Effector CD8-positive, alpha-beta T cell (primary cell): ENCODE measurements at regions not wholly inside any gene's neighbourhood (a gene's known extent, or its start where the extent isn't known, plus 50 kb on each side); places are given as distances from the start of the nearest gene placed in this dataset.
"Not testable (repeated sequence)": the region's sequence is repeated elsewhere in the genome, so short reads cannot be mapped to it uniquely, and the experiment has no call there.

ENCODE experiments used
- DNase-seq: peaks from one replicate; lab custom pipeline; 2025; lab: John Stamatoyannopoulos, UW

DNA sequence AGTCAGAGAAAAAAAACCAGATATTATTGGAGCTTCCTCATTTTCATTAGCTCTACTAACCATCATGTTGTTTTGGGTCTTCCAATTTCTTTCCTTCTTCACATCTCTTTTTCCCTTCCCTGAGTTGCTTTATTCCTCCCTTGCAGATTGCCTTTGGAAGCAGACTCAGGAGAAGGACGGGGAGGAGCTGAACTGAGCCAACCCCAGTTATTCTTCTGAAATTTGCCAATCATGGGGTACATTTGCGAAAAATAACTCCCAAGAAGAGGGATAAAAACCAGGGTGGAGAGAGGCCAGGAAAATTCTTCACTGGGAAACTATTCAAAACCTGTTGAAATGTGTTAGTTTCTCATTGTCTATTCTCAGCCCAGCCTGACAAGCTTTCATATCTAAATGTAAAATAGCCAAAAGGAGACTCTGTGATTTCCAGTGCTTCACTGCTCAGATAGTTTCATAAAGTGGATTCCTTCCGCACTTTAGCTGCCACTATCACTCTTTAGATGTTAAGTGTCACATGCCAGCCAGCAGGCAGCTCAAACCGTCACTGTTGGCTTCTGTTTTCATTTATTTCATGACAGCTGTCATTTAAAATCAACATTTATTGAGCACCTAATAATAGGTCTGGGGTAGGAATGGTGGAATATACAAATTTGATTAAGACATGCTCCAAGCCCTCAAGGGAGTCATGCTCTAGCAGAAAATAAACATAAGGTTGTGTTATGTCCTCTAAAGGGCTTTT, 204.5 kb downstream of the SREK1 start:
- DNase-seq, result no peak

DNA sequence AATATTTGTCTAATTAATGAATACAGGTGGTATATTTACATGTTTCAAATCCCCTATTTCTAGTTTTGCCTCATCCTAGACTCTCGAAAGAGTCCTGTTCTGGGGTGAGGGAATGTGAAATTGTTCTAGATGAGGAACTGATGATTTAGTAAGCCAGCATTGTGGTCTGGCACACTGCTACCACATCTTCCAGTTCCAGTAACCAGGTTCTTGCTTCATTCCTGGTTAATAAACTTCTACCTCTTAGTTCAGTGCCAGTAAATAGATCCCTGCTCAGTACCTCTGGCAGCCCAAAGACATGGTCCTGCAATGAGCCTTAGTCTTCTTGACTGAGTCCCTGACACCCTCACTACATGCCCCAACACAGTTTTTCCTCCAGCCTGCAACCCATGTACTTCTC, 207.7 kb downstream of the SREK1 start:
- DNase-seq, result no peak

DNA sequence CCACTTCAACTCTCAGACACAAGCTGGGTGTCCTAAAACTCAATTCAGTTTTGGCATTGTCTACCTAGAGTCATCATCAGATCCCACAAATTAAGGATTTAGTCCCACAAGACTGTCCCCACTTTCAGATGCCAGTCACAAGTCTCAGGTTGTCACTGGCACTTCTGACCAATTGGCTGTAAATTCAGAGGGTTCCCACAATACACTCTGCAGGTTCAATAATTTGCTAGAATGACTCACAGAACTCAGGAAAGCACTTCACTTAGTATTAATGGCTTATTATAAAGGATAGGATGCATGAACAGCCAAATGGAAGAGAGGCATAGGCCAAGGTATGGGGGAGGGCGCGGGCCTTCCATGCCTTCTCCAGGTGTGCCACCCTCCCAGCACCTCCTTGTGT, 209.1 kb downstream of the SREK1 start:
- DNase-seq, result no peak

DNA sequence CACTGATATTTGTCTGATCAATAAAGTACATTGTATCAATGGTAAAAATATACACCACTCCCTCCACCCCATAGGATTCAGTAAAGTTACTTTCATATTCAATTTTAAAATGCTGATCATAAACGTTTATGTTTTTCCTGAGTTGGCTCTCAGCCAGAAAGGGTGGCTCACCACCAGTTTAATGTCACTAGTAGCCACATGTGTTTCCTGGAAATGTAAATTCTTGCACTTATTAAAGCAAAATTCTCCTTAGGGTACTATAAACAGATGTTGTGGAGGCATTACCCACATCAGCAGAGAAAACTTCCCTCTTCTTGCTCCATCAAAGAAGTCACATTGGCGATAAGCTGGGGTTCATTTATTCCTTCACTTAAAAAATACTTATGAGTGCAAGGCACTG, 210.3 kb downstream of the SREK1 start:
- DNase-seq, result no peak

DNA sequence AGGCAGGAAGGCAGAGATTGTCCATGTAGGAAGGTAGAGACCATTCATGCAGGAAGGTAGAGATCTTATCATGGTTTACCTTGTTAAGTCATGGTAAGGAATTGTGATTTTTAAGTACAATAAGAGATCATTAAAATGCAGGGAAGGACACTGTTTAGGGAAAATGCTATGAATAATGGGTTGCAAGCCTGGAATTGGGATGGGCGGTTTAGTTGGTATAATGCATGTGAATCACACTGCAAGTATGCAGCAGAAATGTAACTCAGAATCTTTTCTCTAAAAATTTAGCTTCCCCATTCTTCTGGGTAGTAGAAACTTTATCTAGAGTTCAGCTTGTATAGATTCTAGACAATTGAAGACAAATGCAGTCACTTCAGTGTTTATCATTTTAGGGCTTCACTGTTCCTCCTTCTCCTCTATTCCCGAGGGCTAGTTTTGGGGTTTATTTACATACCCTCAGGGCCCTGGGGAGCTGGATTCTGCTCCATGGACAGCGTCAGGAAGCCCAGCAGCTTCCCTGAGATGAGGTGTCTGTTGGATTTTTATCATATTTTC, 212.0 kb downstream of the SREK1 start:
- no peak for DNase-seq

DNA sequence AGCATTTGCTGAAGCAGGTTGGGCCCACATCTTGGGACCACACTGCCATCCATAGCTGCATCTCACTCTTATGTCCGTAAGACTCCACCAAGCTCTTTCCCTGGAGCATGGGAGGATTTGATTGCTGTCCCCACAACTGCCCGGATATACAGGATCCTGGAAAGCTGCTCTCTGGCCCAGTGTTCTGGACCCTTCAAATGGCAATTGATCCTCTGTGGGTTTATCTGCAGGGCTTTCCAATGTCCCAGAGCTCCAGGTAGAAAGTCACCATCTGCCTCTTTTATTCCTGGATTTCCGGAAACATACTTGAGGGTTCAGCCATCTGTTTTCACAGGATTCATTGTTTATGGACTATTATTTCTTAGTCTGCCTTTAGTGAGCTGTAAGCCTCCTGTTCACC, 214.6 kb downstream of the SREK1 start:
- DNase-seq, result no peak

DNA sequence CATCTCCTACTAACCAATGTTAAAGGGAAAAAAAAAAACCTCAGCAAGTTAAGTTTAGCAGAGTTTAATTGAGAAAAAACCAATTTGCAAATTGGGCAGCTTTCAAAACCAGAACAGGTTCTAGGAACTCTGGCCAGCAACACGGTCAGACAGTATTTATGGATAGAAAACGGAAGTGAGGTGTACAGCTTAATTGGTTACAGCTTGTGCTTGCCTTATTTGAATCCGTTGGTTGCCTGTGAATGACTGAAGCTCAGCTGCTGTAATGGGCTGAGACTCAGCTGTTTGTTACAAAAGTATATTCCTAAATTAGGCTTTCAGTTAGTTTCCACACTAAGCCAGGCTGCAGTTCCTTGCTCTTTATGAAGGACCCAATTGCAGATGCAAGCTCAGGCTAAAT, 217.0 kb downstream of the SREK1 start:
- DNase-seq, result no peak

DNA sequence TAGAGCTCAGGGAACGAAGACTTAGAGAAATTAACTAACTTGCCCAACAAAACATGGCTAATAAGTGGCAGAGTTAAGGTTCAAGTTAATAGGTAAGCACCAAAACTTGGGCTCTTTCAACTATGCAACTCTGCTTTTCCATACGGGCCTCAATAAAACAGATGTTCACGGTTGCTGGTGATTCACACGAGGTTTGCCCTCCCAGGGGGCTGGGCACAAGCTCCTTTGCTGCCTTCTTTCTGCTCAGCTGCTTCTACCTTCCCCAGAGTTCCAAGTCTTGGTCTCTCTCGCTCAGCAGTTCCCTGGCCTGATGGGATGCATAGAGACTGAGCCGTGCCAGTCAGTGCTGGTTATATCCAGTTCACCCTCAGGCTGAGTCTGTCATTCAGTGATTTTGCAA, 217.9 kb downstream of the SREK1 start:
- no peak for DNase-seq

DNA sequence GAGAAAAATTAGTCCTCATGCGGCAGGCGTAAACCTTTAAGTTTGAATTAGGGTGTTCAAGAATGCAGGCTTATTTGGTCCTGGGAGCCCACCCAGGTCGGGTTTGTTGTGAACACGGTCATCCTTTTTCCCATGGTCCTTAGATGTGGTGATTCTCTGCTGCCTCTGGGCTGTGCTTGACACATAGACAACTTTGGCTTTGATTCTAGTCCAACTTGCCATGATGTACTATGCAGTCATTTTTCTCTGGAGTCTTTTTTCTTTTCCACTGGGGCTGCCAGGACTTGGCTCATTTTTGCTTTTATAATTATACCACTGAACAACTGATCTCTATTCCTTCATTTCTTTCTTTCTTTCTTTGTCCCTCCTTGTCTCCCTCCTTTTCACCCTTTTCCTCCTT, 218.6 kb downstream of the SREK1 start:
- no peak for DNase-seq

DNA sequence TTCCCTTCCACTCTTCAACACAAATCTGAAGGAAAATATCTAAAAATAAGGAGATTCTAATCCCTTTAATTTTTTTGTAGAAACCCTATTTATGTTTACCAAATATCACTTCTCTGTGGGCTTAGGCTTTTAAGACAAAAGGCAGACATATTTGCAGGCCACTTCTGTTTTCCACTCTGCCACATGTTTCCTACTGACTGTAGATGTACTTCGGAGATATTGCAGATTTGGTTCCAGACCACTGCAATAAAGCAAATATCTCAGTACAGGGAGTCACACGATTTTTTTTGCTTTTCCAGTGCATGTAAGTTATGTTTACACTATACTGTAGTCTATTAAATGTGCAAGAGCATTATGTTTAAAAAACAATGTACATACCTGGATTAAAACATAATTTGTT, 219.0 kb downstream of the SREK1 start:
- DNase-seq, result no peak

DNA sequence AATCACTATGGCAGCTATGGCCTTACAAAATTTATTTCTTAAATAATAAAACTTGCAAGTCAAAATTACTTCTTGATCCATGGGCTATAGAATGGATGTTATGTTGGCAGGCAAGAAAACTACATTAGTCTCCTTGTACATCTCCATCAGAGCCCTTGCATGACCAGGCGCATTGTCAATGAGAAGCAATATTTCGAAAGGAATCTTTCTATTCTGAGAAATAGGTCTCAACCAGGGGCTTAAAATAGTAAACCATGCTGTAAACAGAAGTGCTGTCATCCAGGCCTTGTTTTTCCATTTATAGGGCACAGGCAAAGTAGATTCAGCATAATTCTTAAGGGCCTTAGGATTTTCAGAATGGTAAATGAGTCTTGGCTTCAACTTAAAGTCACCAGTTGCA, 220.1 kb downstream of the SREK1 start:
- DNase-seq, result no peak

DNA sequence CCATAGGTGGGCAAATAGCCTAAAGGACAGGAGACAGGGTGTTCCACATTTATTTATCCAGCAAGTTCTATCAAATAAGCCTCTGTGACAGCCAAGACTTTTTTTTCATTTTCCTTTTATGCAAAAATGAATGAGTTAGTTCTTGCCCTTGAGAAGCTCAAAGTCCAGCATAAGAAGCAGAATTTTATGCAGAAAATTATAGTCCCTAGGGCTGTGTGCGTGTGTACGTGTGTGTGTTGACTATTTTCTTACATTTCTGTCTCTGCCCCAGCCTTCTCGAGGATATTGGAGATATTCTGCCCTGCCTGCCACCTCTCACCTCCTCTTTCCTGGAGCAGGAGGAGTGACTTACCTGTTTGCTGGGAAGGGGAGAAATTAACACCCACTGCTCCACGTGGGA, 221.9 kb downstream of the SREK1 start:
- DNase-seq, result no peak

DNA sequence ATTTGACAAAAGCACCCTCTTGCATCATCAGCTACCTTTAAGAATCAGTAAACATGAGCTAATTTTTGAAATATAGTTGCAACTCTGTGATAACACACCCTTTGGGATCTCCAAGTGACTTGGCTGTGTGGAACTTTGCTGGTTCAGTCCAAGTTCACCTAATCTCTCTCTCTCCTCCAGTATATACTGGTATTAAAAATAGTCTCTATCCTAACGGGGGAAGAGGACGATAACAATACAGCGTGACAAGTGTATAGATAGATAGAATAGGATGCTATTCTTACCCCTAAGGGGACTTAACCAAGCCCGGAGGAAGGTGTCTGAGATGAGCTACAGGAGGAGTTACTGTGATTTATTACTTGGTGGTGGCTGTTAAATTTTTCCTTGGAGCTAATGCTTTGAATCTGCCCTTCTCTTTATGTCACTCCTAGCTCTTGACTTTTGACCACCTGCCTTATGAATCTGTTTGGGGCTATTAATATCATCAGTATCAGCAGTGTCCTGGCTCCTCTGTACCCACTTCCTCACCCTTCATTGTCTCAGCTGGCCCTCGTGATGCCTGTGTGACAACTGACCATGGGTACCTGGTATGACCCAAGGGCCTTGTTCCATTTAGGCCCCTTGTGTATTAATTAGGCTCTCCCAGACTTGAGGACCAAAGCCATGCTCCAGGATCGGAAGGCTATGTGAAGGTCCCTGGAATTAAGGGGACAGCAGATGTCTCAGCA, 223.9 kb downstream of the SREK1 start:
- no peak for DNase-seq

DNA sequence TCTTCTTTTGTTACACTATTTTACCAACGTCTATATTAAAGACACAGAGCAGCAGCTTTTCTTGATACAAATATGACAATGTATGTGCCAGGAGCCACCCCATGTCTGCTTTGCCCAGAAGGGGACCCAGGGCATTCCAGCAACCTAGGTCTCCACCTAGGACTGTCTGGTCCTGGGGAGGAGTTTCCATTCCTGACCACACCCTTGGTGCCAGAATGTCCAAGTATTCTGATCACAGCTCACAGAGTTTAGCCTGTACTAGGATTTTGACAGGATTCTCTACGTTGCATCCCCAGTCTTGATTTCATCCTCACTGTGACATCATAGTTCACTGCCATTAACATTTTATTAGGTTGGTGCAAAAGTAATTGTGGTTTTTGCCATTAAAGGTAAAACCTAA, 224.7 kb downstream of the SREK1 start:
- DNase-seq, result no peak

DNA sequence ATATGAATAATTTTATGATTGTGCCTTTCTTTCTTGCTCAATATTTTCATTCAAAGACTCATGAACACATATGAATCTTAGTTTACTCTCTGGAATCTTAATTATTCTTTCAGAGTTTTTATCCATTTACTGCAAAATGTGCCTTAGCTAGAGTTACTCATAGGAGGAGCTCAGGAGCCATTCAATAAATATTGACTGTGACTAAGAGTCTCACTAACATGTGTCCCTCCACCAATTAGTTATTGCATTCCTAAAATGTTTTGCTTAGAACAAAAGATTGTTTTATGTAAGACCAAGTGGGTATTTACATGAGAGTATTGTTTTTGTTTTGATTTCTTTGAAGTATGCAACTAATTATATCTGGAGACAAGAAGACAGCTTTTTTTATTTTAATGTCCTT, 218.4 kb upstream of the MAST4 start:
- DNase-seq, result no peak

DNA sequence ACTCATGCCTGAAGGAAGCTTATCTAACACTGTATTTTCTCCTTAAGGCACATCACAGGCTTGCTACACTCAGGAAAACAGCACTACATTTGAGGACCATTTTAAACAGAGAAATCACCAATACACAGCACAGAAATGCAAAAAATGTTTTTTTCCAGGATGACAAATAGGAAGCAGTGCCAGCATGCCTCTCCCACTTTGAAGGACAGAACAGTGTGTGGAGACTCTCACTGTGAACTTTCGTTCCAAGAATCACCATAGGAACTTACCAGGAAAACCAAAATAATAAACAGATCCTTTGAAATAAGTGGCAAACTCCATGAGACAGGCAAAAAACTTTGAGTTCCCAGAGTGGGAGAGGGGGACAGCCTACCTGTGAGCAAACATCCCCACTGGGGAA, 217.8 kb upstream of the MAST4 start:
- no peak for DNase-seq

DNA sequence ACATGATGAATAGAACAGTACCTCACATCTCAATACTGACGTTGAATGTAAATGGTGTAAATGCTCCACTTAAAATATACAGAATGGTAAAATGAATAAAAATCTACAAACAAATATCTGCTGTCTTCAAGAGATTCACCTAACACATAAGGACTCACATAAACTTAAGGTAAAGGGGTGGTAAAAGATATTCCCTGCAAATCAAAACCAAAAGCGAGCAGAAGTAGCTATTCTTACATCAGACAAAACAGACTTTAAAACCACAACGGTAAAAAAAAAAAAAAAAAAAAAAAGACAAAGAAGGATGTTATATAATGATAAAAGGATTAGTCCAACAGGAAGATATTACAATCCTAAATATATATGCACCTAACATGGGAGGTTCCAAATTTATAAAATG, 214.0 kb upstream of the MAST4 start:
- no peak for DNase-seq

DNA sequence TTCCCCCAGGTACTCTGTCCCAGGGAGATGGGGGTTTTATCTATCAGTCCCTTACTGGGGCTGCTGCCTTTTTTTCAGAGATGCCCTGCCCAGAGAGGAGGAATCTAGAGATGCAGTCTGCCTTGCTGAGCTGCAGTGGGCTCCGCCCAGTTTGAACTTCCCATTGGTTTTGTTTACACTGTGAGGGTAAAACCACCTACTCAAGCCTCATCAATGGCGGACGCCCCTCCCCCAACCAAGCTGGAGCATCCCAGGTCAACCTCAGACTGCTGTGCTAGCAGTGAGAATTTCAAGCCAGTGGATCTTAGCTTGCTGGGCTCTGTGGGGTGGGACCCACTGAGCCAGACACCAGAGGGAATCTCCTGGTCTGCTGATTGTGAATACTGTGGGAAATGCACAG, 191.0 kb upstream of the MAST4 start:
- not testable (repeated sequence) for DNase-seq

DNA sequence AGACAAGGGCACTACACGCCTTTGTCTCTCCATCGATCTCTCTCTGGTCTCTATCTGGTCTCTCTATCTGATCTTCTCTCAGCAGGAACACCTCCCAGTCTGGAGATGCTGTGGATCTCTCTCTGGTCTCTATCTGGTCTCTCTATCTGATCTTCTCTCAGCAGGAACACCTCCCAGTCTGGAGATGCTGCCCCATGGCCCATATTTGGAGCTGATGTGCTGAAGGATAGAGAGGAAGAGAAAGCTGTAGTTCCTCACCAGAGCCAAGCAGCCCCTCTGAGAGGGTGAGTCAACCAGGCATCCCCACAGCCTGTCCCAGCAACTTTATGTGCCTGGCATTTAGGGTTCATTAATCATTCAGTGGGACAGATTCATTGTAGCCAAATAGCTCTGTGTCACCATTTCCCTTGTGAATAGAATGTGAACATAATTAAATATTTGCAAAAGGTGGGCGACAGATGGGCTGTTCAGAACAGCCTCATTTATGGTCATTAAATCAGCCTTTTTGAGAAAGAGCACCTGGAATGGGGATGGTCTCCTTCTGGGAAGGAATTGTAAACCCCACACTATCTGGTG, 189.3 kb upstream of the MAST4 start:
- DNase-seq, result no peak

DNA sequence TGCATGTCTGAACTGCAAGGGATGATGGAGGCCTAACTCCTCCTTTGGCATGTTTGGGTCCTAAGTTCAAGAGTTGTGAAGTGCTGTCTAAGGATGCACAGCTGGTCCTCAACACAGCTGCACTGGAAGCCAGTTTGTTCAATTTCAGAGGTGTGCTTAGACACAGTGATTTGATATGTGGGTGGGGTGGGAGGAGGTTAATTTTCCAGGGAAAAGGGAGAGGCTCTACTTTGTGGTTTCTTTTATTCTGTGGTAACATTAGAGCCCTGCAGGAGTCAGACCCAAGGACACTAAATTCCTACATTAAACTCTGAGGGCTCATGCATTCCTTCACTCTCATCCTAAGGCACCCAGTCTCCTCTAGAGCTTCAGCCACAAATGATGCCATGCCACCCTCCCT, 188.4 kb upstream of the MAST4 start:
- no peak for DNase-seq

DNA sequence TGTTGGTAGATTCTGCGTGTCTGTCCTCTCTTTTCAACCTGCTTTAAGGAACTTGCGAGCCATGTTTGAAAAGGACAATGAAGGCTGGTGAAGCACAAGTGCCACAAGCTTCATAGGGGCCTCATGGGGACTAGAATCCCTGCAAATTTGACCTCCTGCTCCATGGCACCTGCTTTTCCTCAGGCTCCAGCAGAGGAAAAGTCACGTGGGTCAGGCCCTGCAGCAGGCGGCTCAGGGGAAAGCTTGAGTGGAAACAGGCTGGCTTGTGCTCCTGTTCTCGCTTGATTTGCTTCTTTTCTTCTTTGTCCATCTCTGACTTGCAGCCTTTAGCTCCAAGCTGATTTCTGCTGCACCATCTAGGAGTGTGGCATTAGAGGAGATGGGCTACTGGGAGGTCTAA, 187.6 kb upstream of the MAST4 start:
- DNase-seq, result no peak

DNA sequence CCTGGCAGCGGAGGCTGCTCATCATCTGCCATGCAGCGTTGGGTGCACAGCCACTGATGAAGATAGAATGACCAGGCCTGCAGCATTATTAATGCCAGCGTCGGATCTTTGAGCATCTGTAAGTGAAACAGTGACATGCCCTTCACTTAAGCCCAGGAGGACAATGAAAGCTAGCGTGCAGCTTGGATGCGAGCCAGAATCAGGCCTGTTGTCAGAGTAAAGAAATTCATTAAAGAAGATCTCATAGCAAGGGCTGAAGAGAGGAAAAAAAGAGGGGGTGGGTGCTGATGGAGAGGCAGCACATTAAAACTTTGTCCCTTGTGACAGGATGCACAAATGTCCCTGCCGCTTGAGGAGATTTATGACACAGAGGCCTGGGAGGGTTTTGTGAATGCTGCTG, 186.1 kb upstream of the MAST4 start:
- no peak for DNase-seq

DNA sequence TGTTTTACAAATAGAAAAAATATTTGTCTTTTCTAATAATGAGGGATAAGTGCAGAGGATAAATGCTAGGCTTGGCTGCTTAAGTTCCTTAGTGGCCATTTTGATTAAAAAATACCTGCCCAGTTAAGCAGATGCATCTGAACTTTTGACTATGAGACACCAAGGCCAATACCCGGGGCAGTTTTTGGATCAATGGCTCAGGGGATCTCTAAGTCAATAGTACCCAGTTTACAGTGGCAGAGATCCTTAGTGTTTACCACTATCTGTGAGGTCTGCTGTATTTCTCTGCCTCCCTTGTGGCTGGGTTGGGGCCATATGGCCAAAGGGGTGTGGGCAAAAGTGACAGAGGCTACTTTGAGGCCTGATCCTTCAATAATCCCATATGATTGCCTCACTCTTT, 184.5 kb upstream of the MAST4 start:
- DNase-seq, result no peak
